ENCODE measurements at regions not wholly inside any gene's neighbourhood (a gene's known extent, or its start where the extent isn't known, plus 50 kb on each side); places are given as distances from the start of the nearest gene placed in this dataset.

- H2AFZ ChIP-seq (ENCODE audit: low read length), result no peak overlapping the region
- H4K5ac ChIP-seq (ENCODE audit: insufficient read length, low read depth, low read length), result no peak overlapping the region
- no peak overlapping the region for H3K4ac ChIP-seq (ENCODE audit: low read depth, low read length)
- H4K20me1 ChIP-seq (ENCODE audit: control insufficient read depth, insufficient read depth, insufficient read length), result no peaks in the 10 kb centered on the region
- H3K79me1 ChIP-seq (ENCODE audit: insufficient read depth, low read depth, low read length, poor library complexity, severe bottlenecking), result no peaks in the 10 kb centered on the region
- H3K79me2 ChIP-seq (ENCODE audit: insufficient read depth, low read length), result no peaks in the 10 kb centered on the region
- H2AK5ac ChIP-seq (ENCODE audit: insufficient read length, low read length), result no peak overlapping the region
- DNase-seq, result no peak
- H4K8ac ChIP-seq (replicated peaks; ENCODE audit: insufficient read length, low read depth, low read length), result no peak overlapping the region
- no peak overlapping the region for H3K18ac ChIP-seq (ENCODE audit: insufficient read length, low read depth, low read length)
- no peak overlapping the region for H3K14ac ChIP-seq (ENCODE audit: insufficient read depth, low read length)
- H3K23me2 ChIP-seq (ENCODE audit: insufficient read length, low read depth, low read length, poor library complexity, severe bottlenecking), result no peaks in the 10 kb centered on the region
- TF ChIP-seq CTCF (conservative IDR thresholded peaks at IDR 0.05), result no peak
- no peak overlapping the region for H2BK20ac ChIP-seq (ENCODE audit: low read depth, low read length, poor library complexity, severe bottlenecking)
- H3K4me1 ChIP-seq (ENCODE audit: insufficient read depth, low read length), result no peaks in the 10 kb centered on the region
- H2BK5ac ChIP-seq (ENCODE audit: insufficient read length, low read length), result no peak overlapping the region
- Mint-ChIP-seq H3K4me3 (no peak overlapping the region), H3K4me1 (no peaks in the 10 kb centered on the region), H3K27ac (no peak overlapping the region), H3K27me3 (ENCODE audit: low read depth) (no peaks in the 10 kb centered on the region), H3K9me3 (peaks cover 9 to 22% of the 10 kb centered on the region in 2 experiments; a peak in 4 of 5 replicates), H3K36me3 (ENCODE audit: insufficient read depth in 1 of 3, low read depth in 3 of 3) (peaks cover 0 to 7% (median 6%) of the 10 kb centered on the region in 3 experiments; a peak in 5 of 7 replicates)
- no peak overlapping the region for H3K4me2 ChIP-seq (ENCODE audit: insufficient read depth, insufficient read length, low read length)
- H4K91ac ChIP-seq (ENCODE audit: insufficient read length, low read depth, low read length), result no peak overlapping the region
- H3K23ac ChIP-seq (ENCODE audit: insufficient read length, low read depth, low read length), result no peak overlapping the region
- no peak overlapping the region for H3K56ac ChIP-seq (ENCODE audit: insufficient read length, low read depth, low read length)
- no peak overlapping the region for H2BK15ac ChIP-seq (ENCODE audit: low read depth, low read length)
- H2BK12ac ChIP-seq (ENCODE audit: insufficient read length, low read depth, low read length), result no peak overlapping the region
- H3K9me3 ChIP-seq (ENCODE audit: control insufficient read depth, low read depth, low read length), result no peaks in the 10 kb centered on the region
- no peak overlapping the region for H3K9ac ChIP-seq (ENCODE audit: extremely low read depth, insufficient read length, low read length)
- WGBS (ENCODE audit: extremely low coverage, insufficient read length, low lambda C conversion rate), result no CpG with 5 or more reads among the region's 1 CpG
- no peak overlapping the region for H3K27ac ChIP-seq (ENCODE audit: insufficient read length, low read depth, low read length)
- no peaks in the 10 kb centered on the region for H3K27me3 ChIP-seq (ENCODE audit: insufficient read depth, low read length)
- H2BK120ac ChIP-seq (ENCODE audit: low read depth, low read length, poor library complexity, severe bottlenecking), result no peak overlapping the region
- H3T11ph ChIP-seq (ENCODE audit: low read length), result no peak overlapping the region
These were observed 2370.5 kb downstream of the ARAP2 start for GRCh38 chr4:33873791-33874190.

Data from H9 (cell line).